Trophoblast cell (in vitro differentiated cells and primary cell): ENCODE measurements at regions not wholly inside any gene's neighbourhood (a gene's known extent, or its start where the extent isn't known, plus 50 kb on each side); places are given as distances from the start of the nearest gene placed in this dataset.

Experiments used
- DNase-seq, 2 donors: peaks; one replicate each; pipeline ENCODE4 v3.0.0-alpha.2; 2016
- H2AFZ ChIP-seq: 2 replicates; pipeline ENCODE4 v1.6.1; 2013; ENCODE audit warnings: low read length, moderate library complexity, mild to moderate bottlenecking; ENCODE audit not compliant: insufficient read depth, poor library complexity
- H2AK5ac ChIP-seq: 2 replicates; pipeline ENCODE4 v1.6.1; 2013; ENCODE audit warnings: mild to moderate bottlenecking, low read length
- H2BK120ac ChIP-seq: 2 replicates; pipeline ENCODE4 v1.6.1; 2013; ENCODE audit warnings: low read length, mild to moderate bottlenecking, moderate library complexity; ENCODE audit not compliant: insufficient read depth, poor library complexity
- H2BK12ac ChIP-seq: 2 replicates; pipeline ENCODE4 v1.6.1; 2013; ENCODE audit warnings: mild to moderate bottlenecking, low read length, moderate library complexity
- H2BK5ac ChIP-seq: 2 replicates; pipeline ENCODE4 v1.6.1; 2013; ENCODE audit warnings: low read length, low read depth, moderate library complexity, mild to moderate bottlenecking; ENCODE audit not compliant: poor library complexity
- H3K14ac ChIP-seq: 2 replicates; pipeline ENCODE4 v1.6.1; 2013; ENCODE audit warnings: mild to moderate bottlenecking, low read length
- H3K18ac ChIP-seq: 2 replicates; pipeline ENCODE4 v1.6.1; 2013; ENCODE audit warnings: mild to moderate bottlenecking, low read length
- H3K23ac ChIP-seq: 2 replicates; pipeline ENCODE4 v1.6.1; 2013; ENCODE audit warnings: low read length
- H3K27ac ChIP-seq: 2 replicates; pipeline ENCODE4 v1.5.1; 2013; ENCODE audit warnings: low read depth, mild to moderate bottlenecking, inconsistent platforms, low read length, moderate library complexity
- H3K27me3 ChIP-seq: 2 replicates; pipeline ENCODE4 v1.6.1; 2013; ENCODE audit warnings: inconsistent platforms, mild to moderate bottlenecking, low read length, moderate library complexity; ENCODE audit not compliant: insufficient read depth
- H3K36me3 ChIP-seq, 2 experiments: 1 replicate in 1 of 2; 2 replicates in 1 of 2; pipeline ENCODE4 v1.6.1; 2013; ENCODE audit warnings: low read length in 2 of 2, mild to moderate bottlenecking in 2 of 2, moderate library complexity in 1 of 2; ENCODE audit not compliant: insufficient read depth in 2 of 2, control insufficient read depth in 1 of 2
- H3K4ac ChIP-seq: 2 replicates; pipeline ENCODE4 v1.6.1; 2013; ENCODE audit warnings: low read depth, mild to moderate bottlenecking, low read length, moderate library complexity
- H3K4me1 ChIP-seq, 2 experiments: 1 replicate in 1 of 2; 2 replicates in 1 of 2; pipeline ENCODE4 v1.6.1; 2013; ENCODE audit warnings: low read length in 2 of 2, mild to moderate bottlenecking in 2 of 2, moderate library complexity in 1 of 2; ENCODE audit not compliant: insufficient read depth in 2 of 2, control insufficient read depth in 1 of 2
- H3K4me2 ChIP-seq: 2 replicates; pipeline ENCODE4 v1.6.1; 2013; ENCODE audit warnings: inconsistent platforms, mild to moderate bottlenecking, low read length, moderate library complexity
- H3K4me3 ChIP-seq: 2 replicates; pipeline ENCODE4 v1.5.1; 2013; ENCODE audit warnings: mild to moderate bottlenecking, low read depth, low read length, inconsistent platforms
- H3K79me1 ChIP-seq: one replicate; pipeline ENCODE4 v1.6.1; 2013; ENCODE audit warnings: low read length
- H3K79me2 ChIP-seq: 2 replicates; pipeline ENCODE4 v1.6.1; 2013; ENCODE audit warnings: low read length, mild to moderate bottlenecking; ENCODE audit not compliant: control insufficient read depth, insufficient read depth, poor library complexity
- H3K9ac ChIP-seq: 2 replicates; pipeline ENCODE4 v1.6.1; 2013; ENCODE audit warnings: mild to moderate bottlenecking, low read length
- H3K9me3 ChIP-seq: 2 replicates; pipeline ENCODE4 v1.6.1; 2013; ENCODE audit warnings: low read depth, mild to moderate bottlenecking, control low read depth, inconsistent platforms, low read length; ENCODE audit not compliant: insufficient read depth
- H4K12ac ChIP-seq: 2 replicates; pipeline ENCODE4 v1.6.1; 2013; ENCODE audit warnings: low read depth, mild to moderate bottlenecking, low read length, moderate library complexity
- H4K8ac ChIP-seq: 2 replicates; pipeline ENCODE4 v1.6.1; 2013; ENCODE audit warnings: low read depth, mild to moderate bottlenecking, low read length, moderate library complexity
- H4K91ac ChIP-seq: one replicate; pipeline ENCODE4 v1.6.1; 2013; ENCODE audit warnings: low read depth, mild to moderate bottlenecking, low read length, moderate library complexity
- WGBS: extraction: QIAGEN DNeasy Blood & Tissue Kit; methylation state at CpG from one replicate; pipeline ENCODE4 v1.1.7; 2013; ENCODE audit warnings: missing lambda C conversion rate; ENCODE audit not compliant: insufficient read length, insufficient coverage; ENCODE audit errors: extremely low coverage; 5-methylcytosine and 5-hydroxymethylcytosine counted together

DNA sequence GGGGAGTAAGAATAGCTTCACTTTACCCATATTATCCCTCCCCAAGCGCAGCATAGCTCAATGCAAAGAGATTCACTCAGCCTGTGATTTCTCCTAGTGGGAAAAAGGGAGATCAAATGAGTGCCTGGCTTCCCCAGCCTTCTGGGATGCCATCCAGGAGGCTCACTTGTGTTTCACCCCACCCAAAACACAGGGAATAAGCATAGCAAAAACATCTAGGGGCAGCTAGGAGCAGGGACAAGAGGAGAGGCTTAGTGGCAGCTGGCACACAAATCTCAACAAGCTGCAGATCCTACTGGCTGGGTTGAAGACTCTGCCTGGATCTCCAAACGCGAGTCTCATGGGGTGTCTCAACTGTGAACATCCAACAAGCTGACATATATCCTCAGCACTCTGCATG is 715.8 kb downstream of the RNF144B start:
- no peak overlapping the region for H3K4ac ChIP-seq
- no peak overlapping the region for H3K9ac ChIP-seq
- no peak overlapping the region for H2BK120ac ChIP-seq
- WGBS: no CpG with 5 or more reads among the region's 3 CpGs
- no peak overlapping the region for H3K23ac ChIP-seq
- no peak overlapping the region for H3K4me2 ChIP-seq
- no peak overlapping the region for H2AFZ ChIP-seq
- no peak overlapping the region for H4K8ac ChIP-seq
- no peaks in the 10 kb centered on the region for H3K27me3 ChIP-seq
- H4K12ac ChIP-seq: no peak overlapping the region
- DNase-seq: no peak
- no peak overlapping the region for H3K27ac ChIP-seq
- H3K4me3 ChIP-seq: no peak overlapping the region
- H4K91ac ChIP-seq: no peak overlapping the region
- H3K4me1 ChIP-seq: no peaks in the 10 kb centered on the region
- H2BK5ac ChIP-seq: no peak overlapping the region
- H3K18ac ChIP-seq: no peak overlapping the region
- H2BK12ac ChIP-seq: no peak overlapping the region
- no peaks in the 10 kb centered on the region for H3K79me1 ChIP-seq
- no peak overlapping the region for H2AK5ac ChIP-seq
- H3K36me3 ChIP-seq: no peaks in the 10 kb centered on the region
- no peak overlapping the region for H3K14ac ChIP-seq
- H3K9me3 ChIP-seq: no peaks in the 10 kb centered on the region
- H3K79me2 ChIP-seq: no peaks in the 10 kb centered on the region

DNA sequence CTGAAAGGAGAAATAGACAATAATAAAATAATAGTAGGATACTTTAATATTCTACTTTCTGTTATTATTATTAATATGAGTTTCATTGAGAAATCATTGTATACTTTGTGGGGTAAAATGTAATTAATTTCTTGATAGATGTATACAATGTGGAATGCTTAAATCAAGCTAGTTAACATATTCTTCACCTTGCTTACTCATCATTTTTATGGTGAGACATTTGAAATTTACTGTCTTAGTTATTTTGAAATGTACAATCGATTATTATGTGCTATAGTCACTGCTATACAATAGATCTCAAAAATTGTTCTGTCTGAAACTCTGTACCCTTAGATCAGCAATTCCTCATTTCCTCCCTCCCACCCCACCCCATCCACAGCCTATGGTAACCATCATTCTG is 720.3 kb downstream of the RNF144B start:
- no CpG with 5 or more reads among the region's 1 CpG for WGBS
- no peak overlapping the region for H3K18ac ChIP-seq
- no peak overlapping the region for H2BK120ac ChIP-seq
- H2BK12ac ChIP-seq: no peak overlapping the region
- H4K12ac ChIP-seq: no peak overlapping the region
- H3K27me3 ChIP-seq: no peaks in the 10 kb centered on the region
- H2BK5ac ChIP-seq: no peak overlapping the region
- H3K4ac ChIP-seq: no peak overlapping the region
- no peak overlapping the region for H2AK5ac ChIP-seq
- no peak overlapping the region for H3K14ac ChIP-seq
- H4K8ac ChIP-seq: no peak overlapping the region
- no peaks in the 10 kb centered on the region for H3K9me3 ChIP-seq
- H3K9ac ChIP-seq: no peak overlapping the region
- no peak overlapping the region for H4K91ac ChIP-seq
- H3K27ac ChIP-seq: no peak overlapping the region
- H2AFZ ChIP-seq: no peak overlapping the region
- no peak for DNase-seq
- H3K4me3 ChIP-seq: no peak overlapping the region
- H3K4me1 ChIP-seq: no peaks in the 10 kb centered on the region
- no peak overlapping the region for H3K23ac ChIP-seq
- H3K36me3 ChIP-seq: no peaks in the 10 kb centered on the region
- H3K79me1 ChIP-seq: no peaks in the 10 kb centered on the region
- H3K4me2 ChIP-seq: no peak overlapping the region
- H3K79me2 ChIP-seq: no peaks in the 10 kb centered on the region

DNA sequence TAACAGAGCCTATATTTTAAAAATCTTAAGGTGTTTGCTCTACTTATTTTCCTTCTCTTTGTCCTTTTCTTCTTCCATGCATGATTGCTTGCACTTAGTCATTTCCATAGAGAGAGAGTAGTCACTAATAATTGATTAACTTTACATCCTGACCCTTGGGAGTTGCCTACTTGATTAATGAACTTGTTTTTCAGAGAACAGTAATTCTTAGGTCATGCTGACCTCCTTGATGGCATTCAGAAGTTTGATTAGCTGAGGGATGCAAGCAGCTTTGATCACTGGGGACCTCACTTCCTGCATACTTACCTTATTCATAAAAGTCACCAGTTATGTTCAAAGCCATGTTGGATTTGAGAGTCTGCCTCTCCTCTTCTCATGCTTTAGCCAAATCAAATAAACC is 715.6 kb upstream of the ID4 start:
- no peak overlapping the region for H3K4ac ChIP-seq
- H4K8ac ChIP-seq: no peak overlapping the region
- H3K79me2 ChIP-seq: no peaks in the 10 kb centered on the region

GRCh38 chr6:19127081-19127480 is 710.1 kb upstream of the ID4 start:
- Histone ChIP-seq H3K4me1 (no peaks in the 10 kb centered on the region), H3K36me3 (no peaks in the 10 kb centered on the region), H3K27me3 (no peaks in the 10 kb centered on the region), H4K91ac (no peak overlapping the region), H3K14ac (no peak overlapping the region), H4K8ac (no peak overlapping the region), H3K18ac (no peak overlapping the region), H4K12ac (no peak overlapping the region), H3K9me3 (no peaks in the 10 kb centered on the region), H3K4me3 (no peak overlapping the region), H3K23ac (no peak overlapping the region), H3K79me1 (no peaks in the 10 kb centered on the region), H3K9ac (no peak overlapping the region), H2AK5ac (no peak overlapping the region), H2AFZ (no peak overlapping the region), H2BK5ac (no peak overlapping the region), H3K4ac (no peak overlapping the region), H3K4me2 (no peak overlapping the region), H2BK120ac (no peak overlapping the region), H2BK12ac (no peak overlapping the region), H3K27ac (no peak overlapping the region), H3K79me2 (no peaks in the 10 kb centered on the region)
- no CpG with 5 or more reads among the region's 3 CpGs for WGBS
- no peak for DNase-seq

More for the DNA sequence above, 715.6 kb upstream of the ID4 start:
- H2BK120ac ChIP-seq: no peak overlapping the region
- H3K27me3 ChIP-seq: no peaks in the 10 kb centered on the region
- no peak overlapping the region for H4K91ac ChIP-seq
- H2AFZ ChIP-seq: no peak overlapping the region
- DNase-seq: no peak
- H3K27ac ChIP-seq: no peak overlapping the region
- H4K12ac ChIP-seq: no peak overlapping the region
- H3K36me3 ChIP-seq: no peaks in the 10 kb centered on the region
- no peak overlapping the region for H3K4me3 ChIP-seq
- no peak overlapping the region for H2BK12ac ChIP-seq
- no peaks in the 10 kb centered on the region for H3K4me1 ChIP-seq
- H2BK5ac ChIP-seq: no peak overlapping the region
- no peaks in the 10 kb centered on the region for H3K79me1 ChIP-seq
- H2AK5ac ChIP-seq: no peak overlapping the region
- H3K14ac ChIP-seq: no peak overlapping the region
- H3K4me2 ChIP-seq: no peak overlapping the region
- no peaks in the 10 kb centered on the region for H3K9me3 ChIP-seq
- no peak overlapping the region for H3K18ac ChIP-seq
- H3K23ac ChIP-seq: no peak overlapping the region
- no peak overlapping the region for H3K9ac ChIP-seq

GRCh38 chr6:19128701-19129100 is 708.5 kb upstream of the ID4 start:
- Histone ChIP-seq H3K18ac (no peak overlapping the region), H3K79me1 (no peaks in the 10 kb centered on the region), H3K9ac (no peak overlapping the region), H3K4me1 (no peaks in the 10 kb centered on the region), H3K14ac (no peak overlapping the region), H3K4me3 (no peak overlapping the region), H3K4ac (no peak overlapping the region), H4K12ac (no peak overlapping the region), H3K23ac (no peak overlapping the region), H2BK120ac (no peak overlapping the region), H2BK5ac (no peak overlapping the region), H3K9me3 (no peaks in the 10 kb centered on the region), H3K36me3 (no peaks in the 10 kb centered on the region), H3K27ac (no peak overlapping the region), H3K27me3 (no peaks in the 10 kb centered on the region), H3K4me2 (no peak overlapping the region), H4K8ac (no peak overlapping the region), H3K79me2 (no peaks in the 10 kb centered on the region), H4K91ac (no peak overlapping the region), H2AK5ac (no peak overlapping the region), H2AFZ (no peak overlapping the region), H2BK12ac (no peak overlapping the region)
- no CpG with 5 or more reads among the region's 8 CpGs for WGBS
- DNase-seq: no peak
